ENCODE measurements at regions not wholly inside any gene's neighbourhood (a gene's known extent, or its start where the extent isn't known, plus 50 kb on each side); places are given as distances from the start of the nearest gene placed in this dataset.

- ChIA-PET POLR2A (no interaction called here), CTCF (interaction anchor here (0.6 kb wide), 2 partner anchors 227 to 402 kb away, joined by 3 read pairs; no protein-coding TSS in a partner anchor)
- H3K27me3 ChIP-seq (replicated peaks in 1 of 4; ENCODE audit: control extremely low read depth in 1 of 4, control insufficient read depth in 3 of 4, insufficient read depth in 4 of 4, low read length in 3 of 4): no peaks in the 10 kb centered on the region
- H3K4me3 Mint-ChIP-seq: no peak overlapping the region
- H3K4me3 ChIP-seq (ENCODE audit: control extremely low read depth in 1 of 5, extremely low read depth in 1 of 5, insufficient read depth in 1 of 5, low read depth in 2 of 5, low read length in 4 of 5): no peak overlapping the region
- no peaks in the 10 kb centered on the region for H3K4me1 ChIP-seq (ENCODE audit: control insufficient read depth in 2 of 2, insufficient read depth in 2 of 2, low read length in 2 of 2)
- no peaks in the 10 kb centered on the region for H3K79me2 ChIP-seq (ENCODE audit: control insufficient read depth, insufficient read depth, low read length)
- no peaks in the 10 kb centered on the region for H3K4me1 Mint-ChIP-seq
- DNase-seq (no peak), ATAC-seq (ENCODE audit: low read depth) (no peak)
- no peaks in the 10 kb centered on the region for H4K20me1 ChIP-seq (ENCODE audit: control insufficient read depth, insufficient read depth, low read length, poor library complexity, severe bottlenecking)
- H3K4me2 ChIP-seq (replicated peaks; ENCODE audit: low read depth, low read length, poor library complexity, severe bottlenecking): no peak overlapping the region
- TF ChIP-seq, protein P1, sequence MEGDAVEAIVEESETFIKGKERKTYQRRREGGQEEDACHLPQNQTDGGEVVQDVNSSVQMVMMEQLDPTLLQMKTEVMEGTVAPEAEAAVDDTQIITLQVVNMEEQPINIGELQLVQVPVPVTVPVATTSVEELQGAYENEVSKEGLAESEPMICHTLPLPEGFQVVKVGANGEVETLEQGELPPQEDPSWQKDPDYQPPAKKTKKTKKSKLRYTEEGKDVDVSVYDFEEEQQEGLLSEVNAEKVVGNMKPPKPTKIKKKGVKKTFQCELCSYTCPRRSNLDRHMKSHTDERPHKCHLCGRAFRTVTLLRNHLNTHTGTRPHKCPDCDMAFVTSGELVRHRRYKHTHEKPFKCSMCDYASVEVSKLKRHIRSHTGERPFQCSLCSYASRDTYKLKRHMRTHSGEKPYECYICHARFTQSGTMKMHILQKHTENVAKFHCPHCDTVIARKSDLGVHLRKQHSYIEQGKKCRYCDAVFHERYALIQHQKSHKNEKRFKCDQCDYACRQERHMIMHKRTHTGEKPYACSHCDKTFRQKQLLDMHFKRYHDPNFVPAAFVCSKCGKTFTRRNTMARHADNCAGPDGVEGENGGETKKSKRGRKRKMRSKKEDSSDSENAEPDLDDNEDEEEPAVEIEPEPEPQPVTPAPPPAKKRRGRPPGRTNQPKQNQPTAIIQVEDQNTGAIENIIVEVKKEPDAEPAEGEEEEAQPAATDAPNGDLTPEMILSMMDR (IDR thresholded peaks at IDR 0.05): no peak
- TF ChIP-seq EZH2 (IDR thresholded peaks at IDR 0.05; ENCODE audit: borderline replicate concordance, insufficient read depth, low read depth, low read length, poor library complexity, severe bottlenecking): no peak
- no peak overlapping the region for H3K27ac ChIP-seq (ENCODE audit: low read length in 2 of 2)
- H2AFZ ChIP-seq (ENCODE audit: insufficient read depth, low read depth, low read length, poor library complexity, severe bottlenecking): no peak overlapping the region
- no peak overlapping the region for H3K27ac Mint-ChIP-seq
- intact Hi-C loops (cut with micrococcal nuclease): no loop called here
- WGBS (ENCODE audit: insufficient coverage): 100% methylated on average over 3 of the region's 3 CpGs
- H3K36me3 ChIP-seq (replicated peaks in 1 of 2; ENCODE audit: control extremely low read depth in 1 of 2, control insufficient read depth in 1 of 2, extremely low read depth in 1 of 2, insufficient read depth in 2 of 2, low read length in 1 of 2): no peaks in the 10 kb centered on the region
- H3K9me3 Mint-ChIP-seq (ENCODE audit: insufficient read depth): no peaks in the 10 kb centered on the region
- no peak overlapping the region for H3K9ac ChIP-seq (ENCODE audit: low read length)
- H3K27me3 Mint-ChIP-seq: peaks cover 13% of the 10 kb centered on the region
- H3K9me3 ChIP-seq (ENCODE audit: control extremely low read depth in 1 of 3, control insufficient read depth in 2 of 3, insufficient read depth in 1 of 3, low read length in 2 of 3): no peaks in the 10 kb centered on the region
These were observed 160.1 kb upstream of the DAP start for GRCh38 chr5:10921160-10921559.

- ChIA-PET CTCF (no interaction called here), POLR2A (no interaction called here)
- no peak overlapping the region for H3K9ac ChIP-seq (ENCODE audit: low read length)
- WGBS (ENCODE audit: insufficient coverage): no CpG with 5 or more reads among the region's 2 CpGs
- H3K79me2 ChIP-seq (ENCODE audit: control insufficient read depth, insufficient read depth, low read length): no peaks in the 10 kb centered on the region
- H3K4me3 ChIP-seq (ENCODE audit: control extremely low read depth in 1 of 5, extremely low read depth in 1 of 5, insufficient read depth in 1 of 5, low read depth in 2 of 5, low read length in 4 of 5): no peak overlapping the region
- Mint-ChIP-seq H3K27me3 (peaks cover 13% of the 10 kb centered on the region), H3K4me1 (no peaks in the 10 kb centered on the region), H3K27ac (no peak overlapping the region), H3K4me3 (no peak overlapping the region), H3K9me3 (ENCODE audit: insufficient read depth) (no peaks in the 10 kb centered on the region)
- ATAC-seq (ENCODE audit: low read depth) (no peak), DNase-seq (no peak)
- H3K27me3 ChIP-seq (replicated peaks in 1 of 4; ENCODE audit: control extremely low read depth in 1 of 4, control insufficient read depth in 3 of 4, insufficient read depth in 4 of 4, low read length in 3 of 4): no peaks in the 10 kb centered on the region
- no peaks in the 10 kb centered on the region for H3K9me3 ChIP-seq (ENCODE audit: control extremely low read depth in 1 of 3, control insufficient read depth in 2 of 3, insufficient read depth in 1 of 3, low read length in 2 of 3)
- no peak for TF ChIP-seq EZH2 (IDR thresholded peaks at IDR 0.05; ENCODE audit: borderline replicate concordance, insufficient read depth, low read depth, low read length, poor library complexity, severe bottlenecking)
- TF ChIP-seq, protein P1 (IDR thresholded peaks at IDR 0.05): no peak
- H2AFZ ChIP-seq (ENCODE audit: insufficient read depth, low read depth, low read length, poor library complexity, severe bottlenecking): no peak overlapping the region
- H3K36me3 ChIP-seq (replicated peaks in 1 of 2; ENCODE audit: control extremely low read depth in 1 of 2, control insufficient read depth in 1 of 2, extremely low read depth in 1 of 2, insufficient read depth in 2 of 2, low read length in 1 of 2): no peaks in the 10 kb centered on the region
- intact Hi-C loops (cut with micrococcal nuclease): no loop called here
- H4K20me1 ChIP-seq (ENCODE audit: control insufficient read depth, insufficient read depth, low read length, poor library complexity, severe bottlenecking): no peaks in the 10 kb centered on the region
- H3K4me2 ChIP-seq (replicated peaks; ENCODE audit: low read depth, low read length, poor library complexity, severe bottlenecking): no peak overlapping the region
- no peaks in the 10 kb centered on the region for H3K4me1 ChIP-seq (ENCODE audit: control insufficient read depth in 2 of 2, insufficient read depth in 2 of 2, low read length in 2 of 2)
- H3K27ac ChIP-seq (ENCODE audit: low read length in 2 of 2): no peak overlapping the region
These were observed 159.4 kb upstream of the DAP start for GRCh38 chr5:10920400-10920799.
